GM23338 (cell line): ENCODE measurements at regions not wholly inside any gene's neighbourhood (a gene's known extent, or its start where the extent isn't known, plus 50 kb on each side); places are given as distances from the start of the nearest gene placed in this dataset.

ENCODE experiments used
- ATAC-seq: fragments of 200-7000 bp; cut with Tn5 transposase; 3 replicates; pipeline ENCODE4 v1.9.1; 2020
- DNase-seq: peaks from one replicate; pipeline ENCODE4 v3.0.0-alpha.2; 2015; ENCODE audit warnings: low spot score
- H2AFZ ChIP-seq: fragments of 200-600 bp; sonication (generic); 2 replicates; pipeline ENCODE4 v1.8.0; 2016; ENCODE audit warnings: antibody characterized with exemption, mild to moderate bottlenecking, moderate library complexity
- H3F3A ChIP-seq: fragments of 200-600 bp; sonication (generic); replicated peaks from 2 replicates; pipeline ENCODE4 v1.8.0; 2017; ENCODE audit warnings: antibody characterized with exemption, mixed run types, low read depth
- H3K27ac ChIP-seq: fragments of 200-600 bp; sonication (generic); 2 replicates; pipeline ENCODE4 v1.6.1; 2016; ENCODE audit warnings: low read depth
- H3K27me3 ChIP-seq: fragments of 200-600 bp; sonication (generic); 2 replicates; pipeline ENCODE4 v1.8.0; 2016; ENCODE audit warnings: mild to moderate bottlenecking, mixed run types, moderate library complexity; ENCODE audit not compliant: insufficient read depth
- H3K36me3 ChIP-seq: fragments of 200-600 bp; sonication (generic); 2 replicates; pipeline ENCODE4 v1.8.0; 2016; ENCODE audit warnings: mild to moderate bottlenecking; ENCODE audit not compliant: insufficient read depth
- H3K4me1 ChIP-seq: fragments of 200-600 bp; sonication (generic); 2 replicates; pipeline ENCODE4 v1.8.0; 2016; ENCODE audit warnings: mild to moderate bottlenecking, moderate library complexity; ENCODE audit not compliant: insufficient read depth
- H3K4me2 ChIP-seq: fragments of 200-600 bp; sonication (generic); 2 replicates; pipeline ENCODE4 v1.7.1; 2017; ENCODE audit warnings: mixed run types
- H3K4me3 ChIP-seq: fragments of 200-600 bp; sonication (generic); 2 replicates; pipeline ENCODE4 v1.6.1; 2016; ENCODE audit warnings: mixed run types
- H3K79me2 ChIP-seq: fragments of 200-600 bp; sonication (generic); replicated peaks from 2 replicates; pipeline ENCODE4 v1.8.0; 2017; ENCODE audit warnings: mild to moderate bottlenecking; ENCODE audit not compliant: insufficient read depth
- H3K9me2 ChIP-seq: fragments of 200-600 bp; sonication (generic); 2 replicates; pipeline ENCODE4 v1.8.0; 2017; ENCODE audit not compliant: insufficient read depth
- H4K20me1 ChIP-seq: fragments of 200-600 bp; sonication (generic); replicated peaks from 2 replicates; pipeline ENCODE4 v1.8.0; 2017; ENCODE audit warnings: mild to moderate bottlenecking; ENCODE audit not compliant: insufficient read depth
- H3K27ac Mint-ChIP-seq: 2 replicates; pipeline ENCODE4 v1.8.0; 2020; ENCODE audit warnings: inconsistent platforms, mild to moderate bottlenecking, moderate library complexity, mixed read lengths
- H3K27me3 Mint-ChIP-seq: 3 replicates; pipeline ENCODE4 v1.8.0; 2022; ENCODE audit warnings: low read depth, mild to moderate bottlenecking, moderate library complexity, mixed read lengths, inconsistent platforms; ENCODE audit not compliant: insufficient read depth, poor library complexity
- H3K36me3 Mint-ChIP-seq: 3 replicates; pipeline ENCODE4 v1.8.0; 2021; ENCODE audit warnings: low read depth, mild to moderate bottlenecking, inconsistent platforms, moderate library complexity, mixed read lengths
- H3K4me1 Mint-ChIP-seq: 3 replicates; pipeline ENCODE4 v1.8.0; 2020; ENCODE audit warnings: mild to moderate bottlenecking, inconsistent platforms, mixed read lengths
- H3K4me3 Mint-ChIP-seq: 3 replicates; pipeline ENCODE4 v1.8.0; 2021; ENCODE audit warnings: moderate library complexity, mild to moderate bottlenecking, inconsistent platforms, mixed read lengths
- H3K9me3 Mint-ChIP-seq: 3 replicates; pipeline ENCODE4 v1.8.0; 2020; ENCODE audit warnings: moderate library complexity, mild to moderate bottlenecking, inconsistent platforms, mixed read lengths
- CREB1 ChIP-seq: fragments of 250-450 bp; sonication (Bioruptor Pico); IDR thresholded peaks from 2 replicates; pipeline ENCODE4 v1.5.0; 2020; ENCODE audit warnings: low read depth, mild to moderate bottlenecking, moderate library complexity
- NANOG ChIP-seq: IDR thresholded peaks from 2 replicates; pipeline ENCODE4 v1.6.1; 2016; ENCODE audit warnings: antibody characterized with exemption, borderline replicate concordance
- POLR2AphosphoS5 ChIP-seq: IDR thresholded peaks from 2 replicates; pipeline ENCODE4 v1.6.1; 2016; ENCODE audit warnings: antibody characterized with exemption, low read depth
- REST ChIP-seq: IDR thresholded peaks from one replicate; pipeline ENCODE4 v1.6.1; 2018; ENCODE audit warnings: antibody characterized with exemption; ENCODE audit not compliant: unreplicated experiment
- ZNF462 ChIP-seq: fragments of 250-450 bp; sonication (Bioruptor Pico); IDR thresholded peaks from 2 replicates; pipeline ENCODE4 v1.5.0; 2020; ENCODE audit warnings: mild to moderate bottlenecking, moderate library complexity
- TF ChIP-seq, protein P1 (sequence below): IDR thresholded peaks from 2 replicates; pipeline ENCODE4 v1.6.1; 2016; ENCODE audit warnings: antibody characterized with exemption

- TF ChIP-seq, protein P1, sequence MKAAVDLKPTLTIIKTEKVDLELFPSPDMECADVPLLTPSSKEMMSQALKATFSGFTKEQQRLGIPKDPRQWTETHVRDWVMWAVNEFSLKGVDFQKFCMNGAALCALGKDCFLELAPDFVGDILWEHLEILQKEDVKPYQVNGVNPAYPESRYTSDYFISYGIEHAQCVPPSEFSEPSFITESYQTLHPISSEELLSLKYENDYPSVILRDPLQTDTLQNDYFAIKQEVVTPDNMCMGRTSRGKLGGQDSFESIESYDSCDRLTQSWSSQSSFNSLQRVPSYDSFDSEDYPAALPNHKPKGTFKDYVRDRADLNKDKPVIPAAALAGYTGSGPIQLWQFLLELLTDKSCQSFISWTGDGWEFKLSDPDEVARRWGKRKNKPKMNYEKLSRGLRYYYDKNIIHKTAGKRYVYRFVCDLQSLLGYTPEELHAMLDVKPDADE = no peak
Measured at GRCh38 chr6:90654806-90655205, 67.9 kb upstream of the MAP3K7 start (continued).

DNA sequence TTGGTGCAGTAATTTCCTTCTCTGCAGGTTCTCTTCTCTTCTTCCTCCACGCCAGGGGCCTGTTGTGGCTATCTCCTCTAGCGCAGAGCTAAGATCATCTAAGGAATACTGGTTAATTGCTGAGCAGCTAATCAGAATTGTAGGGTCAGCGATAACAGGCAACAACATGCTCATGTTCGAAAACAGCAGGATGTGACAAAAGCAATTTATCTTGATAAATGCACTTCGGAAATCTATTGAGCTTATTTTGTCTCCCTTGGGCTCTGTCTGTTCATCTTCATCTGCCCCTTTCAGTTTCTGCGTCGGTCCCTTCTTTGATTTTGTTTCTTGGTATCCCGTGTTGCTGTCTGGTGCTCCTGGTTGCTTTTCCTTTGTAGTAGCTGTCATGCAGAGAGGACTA lies 67.3 kb upstream of the MAP3K7 start:
- Mint-ChIP-seq H3K4me1 (peaks cover 14% of the 10 kb centered on the region), H3K27me3 (no peaks in the 10 kb centered on the region), H3K4me3 (no peak overlapping the region), H3K27ac (no peak overlapping the region), H3K36me3 (no peaks in the 10 kb centered on the region), H3K9me3 (no peaks in the 10 kb centered on the region)
- Histone ChIP-seq H3K4me3 (no peak overlapping the region), H3K9me2 (peaks cover 4% of the 10 kb centered on the region; the same call in 1 of the 2 replicates), H3K36me3 (no peaks in the 10 kb centered on the region), H3K27me3 (no peaks in the 10 kb centered on the region), H4K20me1 (no peaks in the 10 kb centered on the region), H3K4me2 (no peak overlapping the region), H3K27ac (no peak overlapping the region), H3K4me1 (no peaks in the 10 kb centered on the region; the same call in 1 of the 2 replicates), H3F3A (no peaks in the 10 kb centered on the region), H2AFZ (peak overlapping the region; percentile 87), H3K79me2 (no peaks in the 10 kb centered on the region)
- DNase-seq = no peak
- no peak for ATAC-seq
- TF ChIP-seq POLR2AphosphoS5 (no peak), ZNF462 (no peak), NANOG (no peak), CREB1 (CRISPR knock-in tag) (no peak), REST (no peak)
- TF ChIP-seq, protein P1 = no peak
